ENCODE measurements at regions not wholly inside any gene's neighbourhood (a gene's known extent, or its start where the extent isn't known, plus 50 kb on each side); places are given as distances from the start of the nearest gene placed in this dataset.
"Not testable (repeated sequence)": the region's sequence is repeated elsewhere in the genome, so short reads cannot be mapped to it uniquely, and the experiment has no call there.

DNA sequence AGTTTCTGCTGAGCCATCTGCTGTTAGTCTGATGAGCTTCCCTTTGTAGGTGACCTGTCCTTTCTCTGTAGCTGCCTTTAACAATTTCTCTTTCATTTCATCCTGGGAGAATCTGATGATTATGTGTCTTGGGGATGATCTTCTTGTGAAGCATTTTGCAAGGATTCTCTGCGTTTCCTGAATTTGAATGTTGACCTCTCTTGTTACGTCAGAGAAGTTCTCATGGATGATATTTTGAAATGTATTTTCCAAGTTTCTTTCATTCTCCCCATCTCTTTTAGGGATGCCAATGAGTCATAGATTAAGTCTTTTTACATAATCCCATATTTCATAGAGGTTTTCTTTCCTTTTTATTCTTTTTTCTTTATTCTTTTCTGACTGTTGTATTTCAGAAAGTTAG lies 184.2 kb upstream of the BET1 start:
- no peaks in the 10 kb centered on the region for H3K36me3 ChIP-seq (ENCODE audit: control insufficient read depth in 2 of 2, insufficient read depth in 2 of 2, low read length in 2 of 2)
- no peaks in the 10 kb centered on the region for H3K4me1 ChIP-seq (ENCODE audit: control insufficient read depth, insufficient read depth, low read length)

GRCh38 chr7:94190599-94191061 lies 186.5 kb upstream of the BET1 start:
- Histone ChIP-seq H3K4me3 (ENCODE audit: low read length in 2 of 2) (no peak overlapping the region), H3K36me3 (ENCODE audit: control insufficient read depth in 2 of 2, insufficient read depth in 2 of 2, low read length in 2 of 2) (no peaks in the 10 kb centered on the region), H3K9ac (ENCODE audit: low read length in 2 of 2) (no peak overlapping the region), H3K4me1 (ENCODE audit: control insufficient read depth, insufficient read depth, low read length) (no peaks in the 10 kb centered on the region), H3K27me3 (ENCODE audit: control insufficient read depth in 1 of 2, insufficient read depth in 2 of 2, low read length in 2 of 2) (no peaks in the 10 kb centered on the region), H3K9me3 (ENCODE audit: control insufficient read depth in 2 of 2, low read length in 2 of 2) (no peaks in the 10 kb centered on the region), H3K27ac (ENCODE audit: low read length) (no peak overlapping the region)

More for the DNA sequence above, 184.2 kb upstream of the BET1 start:
- H3K27me3 ChIP-seq (ENCODE audit: control insufficient read depth in 1 of 2, insufficient read depth in 2 of 2, low read length in 2 of 2) = no peaks in the 10 kb centered on the region
- H3K9ac ChIP-seq (ENCODE audit: low read length in 2 of 2) = no peak overlapping the region
- H3K27ac ChIP-seq (ENCODE audit: low read length) = no peak overlapping the region
- no peak overlapping the region for H3K4me3 ChIP-seq (ENCODE audit: low read length in 2 of 2)
- H3K9me3 ChIP-seq (ENCODE audit: control insufficient read depth in 2 of 2, low read length in 2 of 2) = no peaks in the 10 kb centered on the region

GRCh38 chr7:94194426-94194825 lies 190.3 kb upstream of the BET1 start:
- not testable (repeated sequence) for H3K9ac ChIP-seq (ENCODE audit: low read length in 2 of 2); H3K27me3 ChIP-seq (ENCODE audit: control insufficient read depth in 1 of 2, insufficient read depth in 2 of 2, low read length in 2 of 2); H3K4me3 ChIP-seq (ENCODE audit: low read length in 2 of 2); H3K36me3 ChIP-seq (ENCODE audit: control insufficient read depth in 2 of 2, insufficient read depth in 2 of 2, low read length in 2 of 2); H3K4me1 ChIP-seq (ENCODE audit: control insufficient read depth, insufficient read depth, low read length); H3K9me3 ChIP-seq (ENCODE audit: control insufficient read depth in 2 of 2, low read length in 2 of 2); H3K27ac ChIP-seq (ENCODE audit: low read length)

GRCh38 chr7:94195201-94195600 lies 191.0 kb upstream of the BET1 start:
- H3K9ac ChIP-seq (ENCODE audit: low read length in 2 of 2) = no peak overlapping the region
- H3K9me3 ChIP-seq (ENCODE audit: control insufficient read depth in 2 of 2, low read length in 2 of 2) = no peaks in the 10 kb centered on the region
- no peaks in the 10 kb centered on the region for H3K36me3 ChIP-seq (ENCODE audit: control insufficient read depth in 2 of 2, insufficient read depth in 2 of 2, low read length in 2 of 2)
- H3K4me1 ChIP-seq (ENCODE audit: control insufficient read depth, insufficient read depth, low read length) = no peaks in the 10 kb centered on the region
- H3K27ac ChIP-seq (ENCODE audit: low read length) = no peak overlapping the region
- H3K4me3 ChIP-seq (ENCODE audit: low read length in 2 of 2) = no peak overlapping the region
- H3K27me3 ChIP-seq (ENCODE audit: control insufficient read depth in 1 of 2, insufficient read depth in 2 of 2, low read length in 2 of 2) = no peaks in the 10 kb centered on the region

GRCh38 chr7:94195813-94196212 lies 191.7 kb upstream of the BET1 start:
- H3K27ac ChIP-seq (ENCODE audit: low read length) = no peak overlapping the region
- no peak overlapping the region for H3K9ac ChIP-seq (ENCODE audit: low read length in 2 of 2)
- H3K4me3 ChIP-seq (ENCODE audit: low read length in 2 of 2) = no peak overlapping the region
- H3K27me3 ChIP-seq (ENCODE audit: control insufficient read depth in 1 of 2, insufficient read depth in 2 of 2, low read length in 2 of 2) = no peaks in the 10 kb centered on the region
- H3K4me1 ChIP-seq (ENCODE audit: control insufficient read depth, insufficient read depth, low read length) = no peaks in the 10 kb centered on the region
- H3K36me3 ChIP-seq (ENCODE audit: control insufficient read depth in 2 of 2, insufficient read depth in 2 of 2, low read length in 2 of 2) = no peaks in the 10 kb centered on the region
- H3K9me3 ChIP-seq (ENCODE audit: control insufficient read depth in 2 of 2, low read length in 2 of 2) = no peaks in the 10 kb centered on the region

DNA sequence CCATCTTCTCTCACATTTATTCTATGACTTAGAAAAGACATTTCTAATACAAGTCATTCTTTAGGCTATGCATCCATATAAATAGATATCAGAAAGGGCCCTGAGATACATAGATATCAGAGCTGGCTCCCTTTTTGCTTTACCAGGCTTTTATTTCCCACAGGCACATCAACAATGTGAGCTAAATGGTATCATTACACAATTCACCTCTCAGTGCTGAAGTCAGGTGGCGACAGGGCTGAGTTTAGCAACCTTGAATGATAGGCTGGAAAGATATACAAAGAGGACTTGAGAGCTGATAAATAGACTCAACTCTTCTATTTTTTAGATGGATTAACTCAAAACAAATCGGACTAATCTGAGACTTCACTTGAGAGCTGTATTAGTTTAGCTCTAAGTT lies 189.2 kb upstream of the COL1A2 start:
- no peak overlapping the region for H3K27ac ChIP-seq (ENCODE audit: low read length)
- no peak overlapping the region for H3K9ac ChIP-seq (ENCODE audit: low read length in 2 of 2)
- no peaks in the 10 kb centered on the region for H3K4me1 ChIP-seq (ENCODE audit: control insufficient read depth, insufficient read depth, low read length)
- no peak overlapping the region for H3K4me3 ChIP-seq (ENCODE audit: low read length in 2 of 2)
- no peaks in the 10 kb centered on the region for H3K9me3 ChIP-seq (ENCODE audit: control insufficient read depth in 2 of 2, low read length in 2 of 2)
- no peaks in the 10 kb centered on the region for H3K36me3 ChIP-seq (ENCODE audit: control insufficient read depth in 2 of 2, insufficient read depth in 2 of 2, low read length in 2 of 2)
- no peaks in the 10 kb centered on the region for H3K27me3 ChIP-seq (ENCODE audit: control insufficient read depth in 1 of 2, insufficient read depth in 2 of 2, low read length in 2 of 2)

GRCh38 chr7:94206295-94206694 lies 188.4 kb upstream of the COL1A2 start:
- no peak overlapping the region for H3K4me3 ChIP-seq (ENCODE audit: low read length in 2 of 2)
- no peaks in the 10 kb centered on the region for H3K36me3 ChIP-seq (ENCODE audit: control insufficient read depth in 2 of 2, insufficient read depth in 2 of 2, low read length in 2 of 2)
- H3K9me3 ChIP-seq (ENCODE audit: control insufficient read depth in 2 of 2, low read length in 2 of 2) = no peaks in the 10 kb centered on the region
- H3K27ac ChIP-seq (ENCODE audit: low read length) = no peak overlapping the region
- H3K27me3 ChIP-seq (ENCODE audit: control insufficient read depth in 1 of 2, insufficient read depth in 2 of 2, low read length in 2 of 2) = no peaks in the 10 kb centered on the region
- no peaks in the 10 kb centered on the region for H3K4me1 ChIP-seq (ENCODE audit: control insufficient read depth, insufficient read depth, low read length)
- no peak overlapping the region for H3K9ac ChIP-seq (ENCODE audit: low read length in 2 of 2)

DNA sequence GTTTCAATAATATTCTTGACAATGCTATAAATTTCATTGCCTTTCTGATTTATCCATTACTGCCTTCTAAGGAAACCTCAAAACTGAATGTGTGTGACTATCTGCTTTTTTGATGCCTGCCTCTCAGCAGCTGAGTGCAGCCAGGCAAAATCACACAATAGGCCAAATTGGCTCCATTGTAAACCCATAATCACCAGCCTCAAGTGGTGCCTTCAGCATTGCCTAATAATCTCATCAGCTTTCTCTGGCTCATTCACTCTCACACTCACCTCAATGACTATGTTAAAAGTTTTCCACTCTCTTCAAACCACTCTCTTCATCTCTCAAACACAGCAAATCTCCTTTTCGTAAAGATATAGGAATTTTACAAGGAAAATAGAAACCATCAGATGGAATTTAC lies 182.5 kb upstream of the COL1A2 start:
- no peak overlapping the region for H3K9ac ChIP-seq (ENCODE audit: low read length in 2 of 2)
- no peaks in the 10 kb centered on the region for H3K4me1 ChIP-seq (ENCODE audit: control insufficient read depth, insufficient read depth, low read length)
- H3K4me3 ChIP-seq (ENCODE audit: low read length in 2 of 2) = no peak overlapping the region
- no peaks in the 10 kb centered on the region for H3K27me3 ChIP-seq (ENCODE audit: control insufficient read depth in 1 of 2, insufficient read depth in 2 of 2, low read length in 2 of 2)
- no peaks in the 10 kb centered on the region for H3K9me3 ChIP-seq (ENCODE audit: control insufficient read depth in 2 of 2, low read length in 2 of 2)
- H3K36me3 ChIP-seq (ENCODE audit: control insufficient read depth in 2 of 2, insufficient read depth in 2 of 2, low read length in 2 of 2) = no peaks in the 10 kb centered on the region
- no peak overlapping the region for H3K27ac ChIP-seq (ENCODE audit: low read length)

GRCh38 chr7:94216944-94217461 lies 177.7 kb upstream of the COL1A2 start:
- Histone ChIP-seq H3K27ac (ENCODE audit: low read length) (no peak overlapping the region), H3K9ac (ENCODE audit: low read length in 2 of 2) (no peak overlapping the region), H3K36me3 (ENCODE audit: control insufficient read depth in 2 of 2, insufficient read depth in 2 of 2, low read length in 2 of 2) (no peaks in the 10 kb centered on the region)

GRCh38 chr7:94217766-94218165 lies 176.9 kb upstream of the COL1A2 start:
- no peaks in the 10 kb centered on the region for H3K9me3 ChIP-seq (ENCODE audit: control insufficient read depth in 2 of 2, low read length in 2 of 2)
- H3K27ac ChIP-seq (ENCODE audit: low read length) = no peak overlapping the region
- H3K4me1 ChIP-seq (ENCODE audit: control insufficient read depth, insufficient read depth, low read length) = no peaks in the 10 kb centered on the region
- H3K4me3 ChIP-seq (ENCODE audit: low read length in 2 of 2) = no peak overlapping the region
- H3K36me3 ChIP-seq (ENCODE audit: control insufficient read depth in 2 of 2, insufficient read depth in 2 of 2, low read length in 2 of 2) = no peaks in the 10 kb centered on the region
- H3K27me3 ChIP-seq (ENCODE audit: control insufficient read depth in 1 of 2, insufficient read depth in 2 of 2, low read length in 2 of 2) = no peaks in the 10 kb centered on the region
- no peak overlapping the region for H3K9ac ChIP-seq (ENCODE audit: low read length in 2 of 2)

More at GRCh38 chr7:94216944-94217461, 177.7 kb upstream of the COL1A2 start:
- H3K9me3 ChIP-seq (ENCODE audit: control insufficient read depth in 2 of 2, low read length in 2 of 2) = no peaks in the 10 kb centered on the region
- no peaks in the 10 kb centered on the region for H3K27me3 ChIP-seq (ENCODE audit: control insufficient read depth in 1 of 2, insufficient read depth in 2 of 2, low read length in 2 of 2)
- H3K4me1 ChIP-seq (ENCODE audit: control insufficient read depth, insufficient read depth, low read length) = no peaks in the 10 kb centered on the region
- no peak overlapping the region for H3K4me3 ChIP-seq (ENCODE audit: low read length in 2 of 2)

- no peaks in the 10 kb centered on the region for H3K9me3 ChIP-seq (ENCODE audit: control insufficient read depth in 2 of 2, low read length in 2 of 2)
- no peaks in the 10 kb centered on the region for H3K4me1 ChIP-seq (ENCODE audit: control insufficient read depth, insufficient read depth, low read length)
- no peak overlapping the region for H3K27ac ChIP-seq (ENCODE audit: low read length)
- no peaks in the 10 kb centered on the region for H3K36me3 ChIP-seq (ENCODE audit: control insufficient read depth in 2 of 2, insufficient read depth in 2 of 2, low read length in 2 of 2)
- no peak overlapping the region for H3K9ac ChIP-seq (ENCODE audit: low read length in 2 of 2)
- H3K4me3 ChIP-seq (ENCODE audit: low read length in 2 of 2) = no peak overlapping the region
- H3K27me3 ChIP-seq (ENCODE audit: control insufficient read depth in 1 of 2, insufficient read depth in 2 of 2, low read length in 2 of 2) = no peaks in the 10 kb centered on the region
Observed at GRCh38 chr7:94222516-94222915, 172.2 kb upstream of the COL1A2 start.

All from stomach smooth muscle (tissue), 2 donors.